ENCODE measurements at regions not wholly inside any gene's neighbourhood (a gene's known extent, or its start where the extent isn't known, plus 50 kb on each side); places are given as distances from the start of the nearest gene placed in this dataset.

GRCh38 chr9:33676746-33677505 lies 118.4 kb upstream of the PRSS3 start:
- TF ChIP-seq CTCF (IDR thresholded peaks at IDR 0.05) (no peak), REST (IDR thresholded peaks at IDR 0.05; ENCODE audit: insufficient read depth in 1 of 2, low read depth in 2 of 2, low read length in 1 of 2) (no peak), TCF7L2 (IDR thresholded peaks at IDR 0.05; ENCODE audit: low read depth, low read length) (no peak)

All from Panc1 (cell line).